HEK293 (cell line): ENCODE measurements at regions not wholly inside any gene's neighbourhood (a gene's known extent, or its start where the extent isn't known, plus 50 kb on each side); places are given as distances from the start of the nearest gene placed in this dataset.
"Not testable (repeated sequence)": the region's sequence is repeated elsewhere in the genome, so short reads cannot be mapped to it uniquely, and the experiment has no call there.

Experiments used
- ZBTB44 ChIP-seq: fragments of 450-650 bp; IDR thresholded peaks from 2 replicates; pipeline ENCODE4 v1.5.1; 2018; ENCODE audit warnings: missing biosample characterization, mild to moderate bottlenecking, missing genetic modification characterization
- ZNF274 ChIP-seq, 2 experiments: fragments of 200-500 bp in 1 of 2; fragments of 450-650 bp in 1 of 2; sonication (Bioruptor generic) in 1 of 2; formaldehyde crosslinking in 1 of 2; IDR thresholded peaks; 2 replicates each; pipeline versions ENCODE4 v1.5.1 to v1.6.1; 2014 to 2016; ENCODE audit warnings: borderline replicate concordance in 1 of 2, inconsistent platforms in 1 of 2, low read length in 1 of 2, missing biosample characterization in 1 of 2, missing genetic modification characterization in 1 of 2
- ZNF311 ChIP-seq: fragments of 450-650 bp; formaldehyde crosslinking; IDR thresholded peaks from 2 replicates; pipeline ENCODE4 v1.5.1; 2017; ENCODE audit warnings: missing biosample characterization, missing genetic modification characterization, borderline replicate concordance
- ZNF510 ChIP-seq: fragments of 450-650 bp; formaldehyde crosslinking; IDR thresholded peaks from 2 replicates; pipeline ENCODE4 v1.5.1; 2018; ENCODE audit warnings: mild to moderate bottlenecking, missing genetic modification characterization, missing biosample characterization; ENCODE audit not compliant: insufficient replicate concordance
- ZNF571 ChIP-seq: fragments of 450-650 bp; formaldehyde crosslinking; IDR thresholded peaks from 2 replicates; pipeline ENCODE4 v1.5.0; 2017; ENCODE audit warnings: missing biosample characterization, missing genetic modification characterization
- ZNF777 ChIP-seq: fragments of 450-650 bp; formaldehyde crosslinking; IDR thresholded peaks from 2 replicates; pipeline ENCODE4 v1.5.1; 2017; ENCODE audit warnings: missing biosample characterization, missing genetic modification characterization, borderline replicate concordance
- TF ChIP-seq, protein P1 (sequence below): fragments of 450-650 bp; formaldehyde crosslinking; IDR thresholded peaks from 2 replicates; pipeline ENCODE4 v1.5.1; 2016; ENCODE audit warnings: missing biosample characterization, missing genetic modification characterization
- TF ChIP-seq, protein P2 (sequence below): fragments of 450-650 bp; formaldehyde crosslinking; optimal IDR thresholded peaks from 2 replicates; pipeline ENCODE3; 2016; ENCODE audit warnings: missing biosample characterization, mild to moderate bottlenecking, missing genetic modification characterization
- TF ChIP-seq, protein P3 (sequence below): fragments of 450-650 bp; formaldehyde crosslinking; IDR thresholded peaks from 2 replicates; pipeline ENCODE4 v1.5.1; 2017; ENCODE audit warnings: missing biosample characterization, missing genetic modification characterization
- TF ChIP-seq, protein P4 (sequence below): fragments of 450-650 bp; formaldehyde crosslinking; IDR thresholded peaks from 2 replicates; pipeline ENCODE4 v1.5.1; 2017; ENCODE audit warnings: missing biosample characterization, missing genetic modification characterization
- TF ChIP-seq, protein P5 (sequence below): sonication (generic); formaldehyde crosslinking; IDR thresholded peaks from 2 replicates; pipeline ENCODE4 v1.8.1; 2022; ENCODE audit warnings: mild to moderate bottlenecking, moderate library complexity, missing genetic modification reagents

DNA sequence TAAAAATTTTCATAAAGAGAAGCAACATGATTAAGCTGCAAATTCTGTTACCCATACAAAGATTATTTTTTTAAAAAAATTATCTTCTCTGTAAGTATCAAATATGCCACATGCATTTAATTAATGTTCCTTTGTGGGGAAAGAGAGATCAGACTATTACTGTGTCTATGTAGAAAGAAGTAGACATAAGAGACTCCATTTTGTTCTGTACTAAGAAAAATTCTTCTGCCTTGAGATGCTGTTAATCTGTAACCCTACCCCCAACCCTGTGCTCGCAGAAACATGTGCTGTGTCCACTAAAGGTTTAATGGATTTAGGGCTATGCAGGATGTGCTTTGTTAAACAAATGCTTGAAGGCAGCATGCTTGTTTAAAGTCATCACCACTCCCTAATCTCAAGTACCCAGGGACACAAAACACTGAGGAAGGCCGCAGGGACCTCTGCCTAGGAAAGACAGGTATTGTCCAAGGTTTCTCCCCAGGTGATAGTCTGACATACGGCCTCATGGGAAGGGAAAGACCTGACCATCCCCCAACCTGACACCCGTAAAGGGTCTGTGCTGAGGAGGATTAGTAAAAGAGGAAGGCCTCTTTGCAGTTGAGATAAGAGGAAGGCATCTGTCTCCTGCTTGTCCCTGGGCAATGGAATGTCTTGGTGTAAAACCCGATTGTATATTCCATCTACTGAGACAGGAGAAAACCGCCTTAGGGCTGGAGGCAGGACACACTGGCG, 1260.9 kb upstream of the RAG2 start:
- TF ChIP-seq, protein P1, sequence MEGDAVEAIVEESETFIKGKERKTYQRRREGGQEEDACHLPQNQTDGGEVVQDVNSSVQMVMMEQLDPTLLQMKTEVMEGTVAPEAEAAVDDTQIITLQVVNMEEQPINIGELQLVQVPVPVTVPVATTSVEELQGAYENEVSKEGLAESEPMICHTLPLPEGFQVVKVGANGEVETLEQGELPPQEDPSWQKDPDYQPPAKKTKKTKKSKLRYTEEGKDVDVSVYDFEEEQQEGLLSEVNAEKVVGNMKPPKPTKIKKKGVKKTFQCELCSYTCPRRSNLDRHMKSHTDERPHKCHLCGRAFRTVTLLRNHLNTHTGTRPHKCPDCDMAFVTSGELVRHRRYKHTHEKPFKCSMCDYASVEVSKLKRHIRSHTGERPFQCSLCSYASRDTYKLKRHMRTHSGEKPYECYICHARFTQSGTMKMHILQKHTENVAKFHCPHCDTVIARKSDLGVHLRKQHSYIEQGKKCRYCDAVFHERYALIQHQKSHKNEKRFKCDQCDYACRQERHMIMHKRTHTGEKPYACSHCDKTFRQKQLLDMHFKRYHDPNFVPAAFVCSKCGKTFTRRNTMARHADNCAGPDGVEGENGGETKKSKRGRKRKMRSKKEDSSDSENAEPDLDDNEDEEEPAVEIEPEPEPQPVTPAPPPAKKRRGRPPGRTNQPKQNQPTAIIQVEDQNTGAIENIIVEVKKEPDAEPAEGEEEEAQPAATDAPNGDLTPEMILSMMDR (tag by site-specific recombination): not testable (repeated sequence)
- TF ChIP-seq ZNF510 (tag by site-specific recombination); ZNF777; ZBTB44 (tag by site-specific recombination); ZNF311 (tag by site-specific recombination); ZNF571 (tag by site-specific recombination); ZNF274 (IDR thresholded peaks at IDR 0.05; ENCODE audit: low read length); ZNF274 (tag by site-specific recombination; IDR thresholded peaks at IDR 0.05; ENCODE audit: borderline replicate concordance): not testable (repeated sequence)
- TF ChIP-seq, protein P2, sequence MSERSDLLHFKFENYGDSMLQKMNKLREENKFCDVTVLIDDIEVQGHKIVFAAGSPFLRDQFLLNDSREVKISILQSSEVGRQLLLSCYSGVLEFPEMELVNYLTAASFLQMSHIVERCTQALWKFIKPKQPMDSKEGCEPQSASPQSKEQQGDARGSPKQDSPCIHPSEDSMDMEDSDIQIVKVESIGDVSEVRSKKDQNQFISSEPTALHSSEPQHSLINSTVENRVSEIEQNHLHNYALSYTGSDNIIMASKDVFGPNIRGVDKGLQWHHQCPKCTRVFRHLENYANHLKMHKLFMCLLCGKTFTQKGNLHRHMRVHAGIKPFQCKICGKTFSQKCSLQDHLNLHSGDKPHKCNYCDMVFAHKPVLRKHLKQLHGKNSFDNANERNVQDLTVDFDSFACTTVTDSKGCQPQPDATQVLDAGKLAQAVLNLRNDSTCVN (tag by site-specific recombination): not testable (repeated sequence)
- TF ChIP-seq, protein P3, sequence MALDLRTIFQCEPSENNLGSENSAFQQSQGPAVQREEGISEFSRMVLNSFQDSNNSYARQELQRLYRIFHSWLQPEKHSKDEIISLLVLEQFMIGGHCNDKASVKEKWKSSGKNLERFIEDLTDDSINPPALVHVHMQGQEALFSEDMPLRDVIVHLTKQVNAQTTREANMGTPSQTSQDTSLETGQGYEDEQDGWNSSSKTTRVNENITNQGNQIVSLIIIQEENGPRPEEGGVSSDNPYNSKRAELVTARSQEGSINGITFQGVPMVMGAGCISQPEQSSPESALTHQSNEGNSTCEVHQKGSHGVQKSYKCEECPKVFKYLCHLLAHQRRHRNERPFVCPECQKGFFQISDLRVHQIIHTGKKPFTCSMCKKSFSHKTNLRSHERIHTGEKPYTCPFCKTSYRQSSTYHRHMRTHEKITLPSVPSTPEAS (tag by site-specific recombination): not testable (repeated sequence)
- TF ChIP-seq, protein P4, sequence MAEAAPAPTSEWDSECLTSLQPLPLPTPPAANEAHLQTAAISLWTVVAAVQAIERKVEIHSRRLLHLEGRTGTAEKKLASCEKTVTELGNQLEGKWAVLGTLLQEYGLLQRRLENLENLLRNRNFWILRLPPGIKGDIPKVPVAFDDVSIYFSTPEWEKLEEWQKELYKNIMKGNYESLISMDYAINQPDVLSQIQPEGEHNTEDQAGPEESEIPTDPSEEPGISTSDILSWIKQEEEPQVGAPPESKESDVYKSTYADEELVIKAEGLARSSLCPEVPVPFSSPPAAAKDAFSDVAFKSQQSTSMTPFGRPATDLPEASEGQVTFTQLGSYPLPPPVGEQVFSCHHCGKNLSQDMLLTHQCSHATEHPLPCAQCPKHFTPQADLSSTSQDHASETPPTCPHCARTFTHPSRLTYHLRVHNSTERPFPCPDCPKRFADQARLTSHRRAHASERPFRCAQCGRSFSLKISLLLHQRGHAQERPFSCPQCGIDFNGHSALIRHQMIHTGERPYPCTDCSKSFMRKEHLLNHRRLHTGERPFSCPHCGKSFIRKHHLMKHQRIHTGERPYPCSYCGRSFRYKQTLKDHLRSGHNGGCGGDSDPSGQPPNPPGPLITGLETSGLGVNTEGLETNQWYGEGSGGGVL: not testable (repeated sequence)
- TF ChIP-seq, protein P5, sequence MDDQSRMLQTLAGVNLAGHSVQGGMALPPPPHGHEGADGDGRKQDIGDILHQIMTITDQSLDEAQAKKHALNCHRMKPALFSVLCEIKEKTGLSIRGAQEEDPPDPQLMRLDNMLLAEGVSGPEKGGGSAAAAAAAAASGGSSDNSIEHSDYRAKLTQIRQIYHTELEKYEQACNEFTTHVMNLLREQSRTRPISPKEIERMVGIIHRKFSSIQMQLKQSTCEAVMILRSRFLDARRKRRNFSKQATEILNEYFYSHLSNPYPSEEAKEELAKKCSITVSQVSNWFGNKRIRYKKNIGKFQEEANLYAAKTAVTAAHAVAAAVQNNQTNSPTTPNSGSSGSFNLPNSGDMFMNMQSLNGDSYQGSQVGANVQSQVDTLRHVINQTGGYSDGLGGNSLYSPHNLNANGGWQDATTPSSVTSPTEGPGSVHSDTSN (CRISPR knock-in tag): not testable (repeated sequence)
